NB4 (cell line): ENCODE measurements at regions not wholly inside any gene's neighbourhood (a gene's known extent, or its start where the extent isn't known, plus 50 kb on each side); places are given as distances from the start of the nearest gene placed in this dataset.

Experiments used
- DNase-seq: peaks from one replicate; pipeline ENCODE4 v3.0.0; 2010; ENCODE audit warnings: low read depth
- H3K4me3 ChIP-seq: one replicate; pipeline ENCODE4 v1.5.1; 2011; ENCODE audit warnings: mild to moderate bottlenecking, low read depth, low read length, moderate library complexity
- MAX ChIP-seq: IDR thresholded peaks from 2 replicates; pipeline ENCODE4 v1.6.1; 2011; ENCODE audit warnings: low read depth, low read length
- MYC ChIP-seq: IDR thresholded peaks from 2 replicates; pipeline ENCODE4 v1.6.1; 2011; ENCODE audit warnings: low read depth, low read length
- POLR2A ChIP-seq: IDR thresholded peaks from 2 replicates; pipeline ENCODE4 v1.6.1; 2011; ENCODE audit warnings: mild to moderate bottlenecking; ENCODE audit not compliant: insufficient read length; ENCODE audit errors: extremely low read depth
- TF ChIP-seq, protein P1 (sequence below): IDR thresholded peaks from one replicate; pipeline ENCODE4 v1.5.1; 2012; ENCODE audit warnings: low read depth, low read length

DNA sequence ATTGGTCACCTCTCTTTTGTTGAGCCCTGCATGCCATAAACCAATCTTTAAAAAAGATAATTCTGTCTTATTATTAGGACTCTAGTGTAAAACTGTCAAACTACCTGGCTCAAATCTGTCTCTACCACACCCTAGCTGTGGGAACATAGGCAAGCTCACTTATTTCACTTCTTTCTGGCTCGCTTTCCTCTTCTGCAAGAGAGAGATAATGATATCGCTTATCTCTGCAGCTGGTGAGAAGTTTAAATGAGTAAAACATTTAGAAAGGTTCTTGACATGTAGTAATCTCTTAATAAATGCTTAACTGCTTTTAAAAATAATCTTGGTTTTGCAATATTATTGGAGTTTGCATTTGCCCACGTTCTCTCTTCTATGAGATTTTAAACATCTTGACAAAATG lies 1109.2 kb downstream of the RAPGEF2 start:
- DNase-seq, result no peak
- H3K4me3 ChIP-seq, result no peak overlapping the region
- TF ChIP-seq MYC (no peak), POLR2A (no peak), MAX (no peak)
- TF ChIP-seq, protein P1, sequence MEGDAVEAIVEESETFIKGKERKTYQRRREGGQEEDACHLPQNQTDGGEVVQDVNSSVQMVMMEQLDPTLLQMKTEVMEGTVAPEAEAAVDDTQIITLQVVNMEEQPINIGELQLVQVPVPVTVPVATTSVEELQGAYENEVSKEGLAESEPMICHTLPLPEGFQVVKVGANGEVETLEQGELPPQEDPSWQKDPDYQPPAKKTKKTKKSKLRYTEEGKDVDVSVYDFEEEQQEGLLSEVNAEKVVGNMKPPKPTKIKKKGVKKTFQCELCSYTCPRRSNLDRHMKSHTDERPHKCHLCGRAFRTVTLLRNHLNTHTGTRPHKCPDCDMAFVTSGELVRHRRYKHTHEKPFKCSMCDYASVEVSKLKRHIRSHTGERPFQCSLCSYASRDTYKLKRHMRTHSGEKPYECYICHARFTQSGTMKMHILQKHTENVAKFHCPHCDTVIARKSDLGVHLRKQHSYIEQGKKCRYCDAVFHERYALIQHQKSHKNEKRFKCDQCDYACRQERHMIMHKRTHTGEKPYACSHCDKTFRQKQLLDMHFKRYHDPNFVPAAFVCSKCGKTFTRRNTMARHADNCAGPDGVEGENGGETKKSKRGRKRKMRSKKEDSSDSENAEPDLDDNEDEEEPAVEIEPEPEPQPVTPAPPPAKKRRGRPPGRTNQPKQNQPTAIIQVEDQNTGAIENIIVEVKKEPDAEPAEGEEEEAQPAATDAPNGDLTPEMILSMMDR, result no peak

GRCh38 chr4:160213366-160213765 lies 1110.5 kb downstream of the RAPGEF2 start:
- DNase-seq, result no peak
- TF ChIP-seq MAX (no peak), MYC (no peak), POLR2A (no peak)
- TF ChIP-seq, protein P1, result no peak
- H3K4me3 ChIP-seq, result no peak overlapping the region

GRCh38 chr4:160217352-160217751 lies 1114.5 kb downstream of the RAPGEF2 start:
- H3K4me3 ChIP-seq, result no peak overlapping the region
- TF ChIP-seq MYC (no peak), MAX (no peak), POLR2A (no peak)
- TF ChIP-seq, protein P1, result no peak

DNA sequence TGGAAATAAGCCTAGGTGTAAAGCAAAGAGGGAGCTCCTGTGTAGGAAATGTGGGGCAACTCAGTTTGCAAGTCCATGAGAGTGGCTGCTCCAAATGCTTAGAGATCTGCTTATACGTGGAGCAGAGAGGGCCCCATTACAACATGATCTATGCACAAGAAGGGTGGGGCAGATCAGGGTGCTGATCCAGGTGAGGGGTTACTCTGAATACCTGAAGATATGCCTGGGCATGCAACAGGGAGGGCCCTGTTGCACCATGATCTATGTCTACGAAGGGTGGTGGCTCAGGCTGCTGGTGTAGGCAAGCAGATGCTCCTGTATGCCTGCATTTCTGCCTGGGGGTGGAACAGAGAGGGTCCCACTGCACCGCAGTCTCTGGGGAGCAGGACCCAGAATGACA lies 1121.2 kb downstream of the RAPGEF2 start:
- no peak for DNase-seq
- TF ChIP-seq POLR2A, result no peak
- TF ChIP-seq MYC, result no peak
- TF ChIP-seq, protein P1, result no peak
- TF ChIP-seq MAX, result no peak

More at GRCh38 chr4:160217352-160217751, 1114.5 kb downstream of the RAPGEF2 start:
- DNase-seq, result no peak

DNA sequence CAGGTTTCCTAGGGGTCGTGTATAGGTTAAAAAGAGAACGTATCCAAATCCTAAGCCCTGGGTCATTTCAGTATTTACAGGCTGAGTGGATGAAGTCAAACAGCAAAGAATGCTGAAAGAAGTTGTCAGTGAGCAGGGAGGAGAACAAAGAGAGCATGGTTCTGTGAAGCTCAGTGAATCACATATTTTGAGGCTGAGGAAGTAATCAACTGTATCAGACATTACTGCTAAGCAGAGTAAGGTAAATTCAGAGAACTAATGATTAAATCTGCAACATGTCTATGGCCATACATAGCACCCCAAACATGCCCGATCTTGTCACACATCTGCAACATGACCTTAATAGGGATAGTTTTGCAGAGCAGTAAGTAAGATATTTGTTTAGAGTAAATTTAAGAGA lies 1130.3 kb downstream of the RAPGEF2 start:
- TF ChIP-seq MAX (no peak), POLR2A (no peak), MYC (no peak)
- TF ChIP-seq, protein P1, result no peak
- DNase-seq, result no peak
- no peak overlapping the region for H3K4me3 ChIP-seq

More for the DNA sequence above, 1121.2 kb downstream of the RAPGEF2 start:
- no peak overlapping the region for H3K4me3 ChIP-seq

DNA sequence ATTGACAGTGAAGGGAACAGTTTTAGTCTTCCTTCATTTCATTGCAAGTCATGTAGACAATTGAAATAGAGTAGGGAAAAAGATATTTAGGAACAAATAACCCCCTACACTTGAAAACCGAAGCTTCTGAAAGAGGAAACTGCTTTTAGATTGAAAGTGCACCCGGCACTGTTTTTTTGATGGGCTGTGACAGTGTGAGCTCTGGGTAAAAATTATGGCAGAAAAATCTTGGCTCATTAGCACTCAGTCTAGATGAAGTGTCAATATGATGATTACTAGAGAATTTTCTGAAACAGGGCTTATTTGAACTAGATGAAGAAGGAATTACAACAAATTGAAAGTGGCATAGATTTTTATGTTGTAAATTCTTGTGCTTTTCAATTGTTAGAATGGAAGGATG lies 1132.4 kb downstream of the RAPGEF2 start:
- no peak overlapping the region for H3K4me3 ChIP-seq
- no peak for DNase-seq
- TF ChIP-seq, protein P1, result no peak
- no peak for TF ChIP-seq MYC
